LNCAP (cell line): ENCODE measurements at regions not wholly inside any gene's neighbourhood (a gene's known extent, or its start where the extent isn't known, plus 50 kb on each side); places are given as distances from the start of the nearest gene placed in this dataset.

Experiments
- CTCF ChIP-seq: fragments of 450-650 bp; IDR thresholded peaks from 2 replicates; pipeline ENCODE4 v1.5.1; 2017; ENCODE audit warnings: mild to moderate bottlenecking

- TF ChIP-seq CTCF, result no peak
Observed at GRCh38 chr18:22019193-22019592, 150.2 kb upstream of the GATA6 start.

- TF ChIP-seq CTCF, result no peak
Observed at GRCh38 chr18:22020127-22020866, 149.1 kb upstream of the GATA6 start.

GRCh38 chr18:22020867-22021370, 148.5 kb upstream of the GATA6 start:
- TF ChIP-seq CTCF, result no peak

- no peak for TF ChIP-seq CTCF
Observed at GRCh38 chr18:22021701-22022100, 147.7 kb upstream of the GATA6 start.

- no peak for TF ChIP-seq CTCF
Observed at GRCh38 chr18:22024924-22025323, 144.5 kb upstream of the GATA6 start.

- no peak for TF ChIP-seq CTCF
Observed at GRCh38 chr18:22026362-22026761, 143.0 kb upstream of the GATA6 start.

GRCh38 chr18:22026889-22027288, 142.5 kb upstream of the GATA6 start:
- TF ChIP-seq CTCF, result no peak
